Gastrocnemius medialis (tissue), 4 donors: ENCODE measurements at regions not wholly inside any gene's neighbourhood (a gene's known extent, or its start where the extent isn't known, plus 50 kb on each side); places are given as distances from the start of the nearest gene placed in this dataset.
A peak's percentile ranks its signal among the peaks of the same experiment; 100 is the strongest.

ENCODE experiments used
- ATAC-seq, 2 donors: fragments of 150-250 bp; one replicate each; pipeline ENCODE4 v1.9.1; 2016
- DNase-seq, 2 donors: peaks; one replicate each; pipeline ENCODE4 v3.0.0-alpha.2; 2019
- H3K27ac ChIP-seq, 4 donors: fragments of 200-600 bp; sonication (generic); 1 replicate in 1 of 4; 2 replicates in 3 of 4; pipeline ENCODE4 v1.5.1; 2016 to 2018; ENCODE audit warnings: mild to moderate bottlenecking in 2 of 4, moderate library complexity in 1 of 4
- H3K27me3 ChIP-seq, 3 donors: fragments of 200-600 bp; sonication (generic) in 2 of 3; 1 replicate in 1 of 3; 2 replicates in 2 of 3; pipeline versions ENCODE4 v1.5.1 to v1.6.0; 2016 to 2019; ENCODE audit warnings: mild to moderate bottlenecking in 1 of 3, moderate library complexity in 1 of 3
- H3K36me3 ChIP-seq, 2 donors: fragments of 200-600 bp; sonication (generic) in 1 of 2; one replicate each; pipeline ENCODE4 v1.5.1; 2017 to 2018
- H3K4me1 ChIP-seq, 2 donors: fragments of 200-600 bp; sonication (generic) in 1 of 2; one replicate each; pipeline ENCODE4 v1.5.1; 2016 to 2017; ENCODE audit warnings: mild to moderate bottlenecking in 2 of 2
- H3K4me3 ChIP-seq, 4 donors: fragments of 200-600 bp; sonication (generic) in 3 of 4; 1 replicate in 1 of 4; 2 replicates in 3 of 4; pipeline ENCODE4 v1.5.1; 2016 to 2019; ENCODE audit warnings: mild to moderate bottlenecking in 2 of 4
- H3K9me3 ChIP-seq, 3 donors: fragments of 200-600 bp; sonication (generic) in 2 of 3; 1 replicate in 1 of 3; 2 replicates in 2 of 3; pipeline ENCODE4 v1.5.1; 2016 to 2019
- CTCF ChIP-seq, 5 experiments: fragments of 450-650 bp in 3 of 5; fragments of 200-600 bp in 2 of 5; sonication (generic) in 2 of 5; IDR thresholded peaks in 4 of 5; conservative IDR thresholded peaks in 1 of 5; 1 replicate in 4 of 5; 2 replicates in 1 of 5; pipeline ENCODE4 v1.5.1; 2016 to 2019; ENCODE audit warnings: antibody characterized with exemption in 5 of 5, mild to moderate bottlenecking in 3 of 5, moderate library complexity in 3 of 5
- POLR2A ChIP-seq, 2 donors: fragments of 450-650 bp; IDR thresholded peaks; one replicate each; pipeline ENCODE4 v1.6.1; 2017; ENCODE audit warnings: antibody characterized with exemption in 2 of 2, mild to moderate bottlenecking in 2 of 2, moderate library complexity in 2 of 2
- in situ Hi-C, 4 donors: fragments of 200-750 bp; cut with MboI; loops; one replicate each; pipeline versions ENCODE4 v1.15.0 to v1.8.0; 2017; ENCODE audit warnings: low sequenced_read_pairs in 4 of 4
- intact Hi-C: fragments of 100-400 bp; cut with DNase I; formaldehyde crosslinking; loops from one replicate; pipeline ENCODE4 v1.15.1; 2023; ENCODE audit warnings: low total_unique reads

- DNase-seq (no peak), ATAC-seq (no peak)
- Histone ChIP-seq H3K27me3 (no peaks in the 10 kb centered on the region), H3K27ac (no peak overlapping the region), H3K4me1 (no peaks in the 10 kb centered on the region), H3K36me3 (no peaks in the 10 kb centered on the region), H3K9me3 (no peaks in the 10 kb centered on the region), H3K4me3 (no peak overlapping the region)
- intact Hi-C loops, result no loop called here
- in situ Hi-C loops, result no loop called here
- TF ChIP-seq CTCF (IDR thresholded peaks at IDR 0.05 in 4 of 5, conservative IDR thresholded peaks at IDR 0.05 in 1 of 5), result no peak
- TF ChIP-seq POLR2A (IDR thresholded peaks at IDR 0.05), result no peak
These were observed 233.6 kb upstream of the MIS18BP1 start for GRCh38 chr14:45486599-45486998.

GRCh38 chr14:45467023-45467422 lies 214.0 kb upstream of the MIS18BP1 start:
- no peaks in the 10 kb centered on the region for H3K27me3 ChIP-seq
- in situ Hi-C loops, result no loop called here
- DNase-seq (no peak), ATAC-seq (no peak)
- no peaks in the 10 kb centered on the region for H3K36me3 ChIP-seq
- no peak for TF ChIP-seq POLR2A (IDR thresholded peaks at IDR 0.05)
- no peak for TF ChIP-seq CTCF (IDR thresholded peaks at IDR 0.05 in 4 of 5, conservative IDR thresholded peaks at IDR 0.05 in 1 of 5)
- no peaks in the 10 kb centered on the region for H3K9me3 ChIP-seq
- H3K4me3 ChIP-seq, result no peak overlapping the region
- H3K27ac ChIP-seq, result peak overlapping the region in 1 of 4 donors; percentile 26
- H3K4me1 ChIP-seq, result peaks cover 3 to 9% of the 10 kb centered on the region in 2 donors
- intact Hi-C loops, result no loop called here

- DNase-seq (no peak), ATAC-seq (no peak)
- Histone ChIP-seq H3K4me3 (no peak overlapping the region), H3K27me3 (no peaks in the 10 kb centered on the region), H3K27ac (no peak overlapping the region), H3K4me1 (no peaks in the 10 kb centered on the region), H3K36me3 (no peaks in the 10 kb centered on the region), H3K9me3 (no peaks in the 10 kb centered on the region)
- in situ Hi-C loops, result no loop called here
- intact Hi-C loops, result no loop called here
- TF ChIP-seq POLR2A (IDR thresholded peaks at IDR 0.05) (no peak), CTCF (IDR thresholded peaks at IDR 0.05 in 4 of 5, conservative IDR thresholded peaks at IDR 0.05 in 1 of 5) (no peak)
These were observed 181.2 kb upstream of the MIS18BP1 start for GRCh38 chr14:45434221-45434620.

- in situ Hi-C loops, result no loop called here
- TF ChIP-seq CTCF (IDR thresholded peaks at IDR 0.05 in 4 of 5, conservative IDR thresholded peaks at IDR 0.05 in 1 of 5) (peak in 4 of 5 experiments; percentile 27 to 58 (median 46)), POLR2A (IDR thresholded peaks at IDR 0.05) (no peak)
- no peaks in the 10 kb centered on the region for H3K9me3 ChIP-seq
- H3K27me3 ChIP-seq, result no peaks in the 10 kb centered on the region
- H3K4me1 ChIP-seq, result peaks cover 0 to 13% of the 10 kb centered on the region in 2 donors
- intact Hi-C loops, result no loop called here
- no peak overlapping the region for H3K4me3 ChIP-seq
- no peaks in the 10 kb centered on the region for H3K36me3 ChIP-seq
- H3K27ac ChIP-seq, result no peak overlapping the region
- ATAC-seq, result peak; percentile 60
- no peak for DNase-seq
These were observed 173.8 kb upstream of the MIS18BP1 start for GRCh38 chr14:45426685-45427282.

GRCh38 chr14:45406942-45407341 lies 153.9 kb upstream of the MIS18BP1 start:
- in situ Hi-C loops (no loop called here), intact Hi-C loops (no loop called here)
- Histone ChIP-seq H3K36me3 (no peaks in the 10 kb centered on the region), H3K4me3 (no peak overlapping the region), H3K9me3 (no peaks in the 10 kb centered on the region), H3K4me1 (no peaks in the 10 kb centered on the region), H3K27ac (no peak overlapping the region), H3K27me3 (no peaks in the 10 kb centered on the region)
- TF ChIP-seq CTCF (IDR thresholded peaks at IDR 0.05 in 4 of 5, conservative IDR thresholded peaks at IDR 0.05 in 1 of 5) (no peak), POLR2A (IDR thresholded peaks at IDR 0.05) (no peak)
- no peak for ATAC-seq
- DNase-seq, result no peak
